Mucosa of gallbladder (tissue), 1 donor: ENCODE measurements at regions not wholly inside any gene's neighbourhood (a gene's known extent, or its start where the extent isn't known, plus 50 kb on each side); places are given as distances from the start of the nearest gene placed in this dataset.
"Not testable (repeated sequence)": the region's sequence is repeated elsewhere in the genome, so short reads cannot be mapped to it uniquely, and the experiment has no call there.

ENCODE experiments used
- DNase-seq: peaks from one replicate; pipeline ENCODE4 v3.0.0-alpha.2; 2020; ENCODE audit warnings: low spot score
- donor health status: DM: no; HTN: no; CAD: no.

GRCh38 chrX:34270434-34270833 is 138.3 kb upstream of the FAM47A start:
- DNase-seq, result no peak

- DNase-seq, result no peak
Observed at GRCh38 chrX:34238896-34239295, 106.8 kb upstream of the FAM47A start.

- DNase-seq, result not testable (repeated sequence)
Observed at GRCh38 chrX:34230156-34230555, 98.0 kb upstream of the FAM47A start.

- no peak for DNase-seq
Observed at GRCh38 chrX:34227804-34228203, 95.7 kb upstream of the FAM47A start.

GRCh38 chrX:34223574-34223973 is 91.5 kb upstream of the FAM47A start:
- DNase-seq, result no peak

- DNase-seq, result no peak
Observed at GRCh38 chrX:34218063-34218462, 85.9 kb upstream of the FAM47A start.

GRCh38 chrX:34197946-34198345 is 65.8 kb upstream of the FAM47A start:
- no peak for DNase-seq
